IPS DF 6.9 (cell line): ENCODE measurements at regions not wholly inside any gene's neighbourhood (a gene's known extent, or its start where the extent isn't known, plus 50 kb on each side); places are given as distances from the start of the nearest gene placed in this dataset.

Source experiments
- DNase-seq: peaks from one replicate; pipeline ENCODE4 v3.0.0-alpha.2; 2013; ENCODE audit warnings: low read depth, low spot score
- H3K27ac ChIP-seq: one replicate; pipeline ENCODE4 v1.5.1; 2013; ENCODE audit warnings: low read length, control low read depth
- H3K27me3 ChIP-seq: 2 replicates; pipeline ENCODE4 v1.6.1; 2013; ENCODE audit warnings: mild to moderate bottlenecking, low read length; ENCODE audit not compliant: control insufficient read depth, insufficient read depth
- H3K36me3 ChIP-seq: 2 replicates; pipeline ENCODE4 v1.6.1; 2013; ENCODE audit warnings: low read length; ENCODE audit not compliant: control insufficient read depth, insufficient read depth
- H3K4me1 ChIP-seq: 2 replicates; pipeline ENCODE4 v1.6.1; 2013; ENCODE audit warnings: low read length; ENCODE audit not compliant: control insufficient read depth, insufficient read depth
- H3K4me3 ChIP-seq: 2 replicates; pipeline ENCODE4 v1.5.1; 2013; ENCODE audit warnings: mild to moderate bottlenecking, low read length
- H3K9me3 ChIP-seq: 2 replicates; pipeline ENCODE4 v1.6.1; 2013; ENCODE audit warnings: low read length, inconsistent platforms; ENCODE audit not compliant: control insufficient read depth, insufficient read depth
- WGBS: extraction: QIAGEN DNeasy Blood & Tissue Kit; methylation state at CpG from one replicate; pipeline ENCODE4 v1.1.7; 2013; ENCODE audit warnings: mixed read lengths, missing lambda C conversion rate; ENCODE audit not compliant: insufficient read length, insufficient coverage; 5-methylcytosine and 5-hydroxymethylcytosine counted together

GRCh38 chr14:51573607-51574006, 78.1 kb upstream of the FRMD6 start:
- no peak overlapping the region for H3K4me3 ChIP-seq
- no CpG with 5 or more reads among the region's 6 CpGs for WGBS
- no peaks in the 10 kb centered on the region for H3K9me3 ChIP-seq
- H3K27ac ChIP-seq, result no peak overlapping the region
- H3K4me1 ChIP-seq, result no peaks in the 10 kb centered on the region
- H3K27me3 ChIP-seq, result no peaks in the 10 kb centered on the region
- no peaks in the 10 kb centered on the region for H3K36me3 ChIP-seq
- DNase-seq, result no peak

GRCh38 chr14:51574009-51574408, 77.7 kb upstream of the FRMD6 start:
- Histone ChIP-seq H3K27ac (no peak overlapping the region), H3K4me1 (no peaks in the 10 kb centered on the region), H3K27me3 (no peaks in the 10 kb centered on the region), H3K4me3 (no peak overlapping the region), H3K36me3 (no peaks in the 10 kb centered on the region), H3K9me3 (no peaks in the 10 kb centered on the region)
- DNase-seq, result no peak

- no CpG with 5 or more reads among the region's 11 CpGs for WGBS
- H3K27me3 ChIP-seq, result no peaks in the 10 kb centered on the region
- H3K4me3 ChIP-seq, result no peak overlapping the region
- H3K27ac ChIP-seq, result no peak overlapping the region
- H3K36me3 ChIP-seq, result no peaks in the 10 kb centered on the region
- no peak for DNase-seq
- no peaks in the 10 kb centered on the region for H3K9me3 ChIP-seq
- no peaks in the 10 kb centered on the region for H3K4me1 ChIP-seq
These were observed 76.2 kb upstream of the FRMD6 start for GRCh38 chr14:51575349-51576116.

- H3K27ac ChIP-seq, result no peak overlapping the region
- WGBS, result no CpG with 5 or more reads among the region's 3 CpGs
- H3K27me3 ChIP-seq, result no peaks in the 10 kb centered on the region
- DNase-seq, result no peak
- no peaks in the 10 kb centered on the region for H3K9me3 ChIP-seq
- H3K4me1 ChIP-seq, result no peaks in the 10 kb centered on the region
- H3K36me3 ChIP-seq, result no peaks in the 10 kb centered on the region
- H3K4me3 ChIP-seq, result no peak overlapping the region
These were observed 75.6 kb upstream of the FRMD6 start for GRCh38 chr14:51576117-51576430.

- DNase-seq, result no peak
- no peaks in the 10 kb centered on the region for H3K9me3 ChIP-seq
- H3K27me3 ChIP-seq, result no peaks in the 10 kb centered on the region
These were observed 74.8 kb upstream of the FRMD6 start for GRCh38 chr14:51576879-51577278.

GRCh38 chr14:51578853-51579252, 72.9 kb upstream of the FRMD6 start:
- H3K27me3 ChIP-seq, result no peaks in the 10 kb centered on the region
- H3K4me3 ChIP-seq, result no peak overlapping the region
- H3K36me3 ChIP-seq, result no peaks in the 10 kb centered on the region
- no CpG with 5 or more reads among the region's 2 CpGs for WGBS
- H3K4me1 ChIP-seq, result no peaks in the 10 kb centered on the region
- H3K9me3 ChIP-seq, result no peaks in the 10 kb centered on the region
- DNase-seq, result no peak
- H3K27ac ChIP-seq, result no peak overlapping the region

More at GRCh38 chr14:51576879-51577278, 74.8 kb upstream of the FRMD6 start:
- WGBS, result no CpG with 5 or more reads among the region's 1 CpG
- Histone ChIP-seq H3K4me3 (no peak overlapping the region), H3K4me1 (no peaks in the 10 kb centered on the region), H3K36me3 (no peaks in the 10 kb centered on the region), H3K27ac (no peak overlapping the region)

- no peaks in the 10 kb centered on the region for H3K9me3 ChIP-seq
- peaks cover 2% of the 10 kb centered on the region; the same call in 1 of the 2 replicates for H3K4me1 ChIP-seq
- no CpG with 5 or more reads among the region's 4 CpGs for WGBS
- H3K27ac ChIP-seq, result no peak overlapping the region
- no peaks in the 10 kb centered on the region for H3K36me3 ChIP-seq
- no peak overlapping the region for H3K4me3 ChIP-seq
- no peaks in the 10 kb centered on the region for H3K27me3 ChIP-seq
- DNase-seq, result no peak
These were observed 70.5 kb upstream of the FRMD6 start for GRCh38 chr14:51581017-51581881.

- no peaks in the 10 kb centered on the region for H3K27me3 ChIP-seq
- no CpG with 5 or more reads among the region's 2 CpGs for WGBS
- H3K4me3 ChIP-seq, result no peak overlapping the region
- no peak overlapping the region for H3K27ac ChIP-seq
- no peaks in the 10 kb centered on the region for H3K36me3 ChIP-seq
- no peaks in the 10 kb centered on the region for H3K9me3 ChIP-seq
- peaks cover 2% of the 10 kb centered on the region; the same call in 1 of the 2 replicates for H3K4me1 ChIP-seq
- no peak for DNase-seq
These were observed 69.3 kb upstream of the FRMD6 start for GRCh38 chr14:51582437-51582836.

GRCh38 chr14:51585055-51585454, 66.7 kb upstream of the FRMD6 start:
- WGBS, result no CpG with 5 or more reads among the region's 5 CpGs
- Histone ChIP-seq H3K27me3 (no peaks in the 10 kb centered on the region), H3K4me3 (no peak overlapping the region), H3K27ac (no peak overlapping the region), H3K9me3 (no peaks in the 10 kb centered on the region), H3K36me3 (no peaks in the 10 kb centered on the region), H3K4me1 (peaks cover 2% of the 10 kb centered on the region; the same call in 1 of the 2 replicates)
- DNase-seq, result no peak

- H3K27ac ChIP-seq, result no peak overlapping the region
- no peak for DNase-seq
- no peaks in the 10 kb centered on the region for H3K36me3 ChIP-seq
- no peaks in the 10 kb centered on the region for H3K4me1 ChIP-seq
- no peak overlapping the region for H3K4me3 ChIP-seq
- H3K9me3 ChIP-seq, result no peaks in the 10 kb centered on the region
- no CpG with 5 or more reads among the region's 2 CpGs for WGBS
- no peaks in the 10 kb centered on the region for H3K27me3 ChIP-seq
These were observed 58.9 kb upstream of the FRMD6 start for GRCh38 chr14:51592836-51593235.
